ENCODE measurements at regions not wholly inside any gene's neighbourhood (a gene's known extent, or its start where the extent isn't known, plus 50 kb on each side); places are given as distances from the start of the nearest gene placed in this dataset.
"Not testable (repeated sequence)": the region's sequence is repeated elsewhere in the genome, so short reads cannot be mapped to it uniquely, and the experiment has no call there.

GRCh38 chr12:131561051-131561450, 149.8 kb upstream of the SFSWAP start:
- no peak for DNase-seq (ENCODE audit: extremely low spot score)
- CTCF ChIA-PET: no interaction called here
- TF ChIP-seq PKNOX1 (IDR thresholded peaks at IDR 0.05): peak; percentile 37; the same call in 1 of the 2 replicates
- no peak for TF ChIP-seq ELF4 (IDR thresholded peaks at IDR 0.05)
- POLR2A ChIA-PET: no interaction called here

GRCh38 chr12:131561891-131562684, 148.8 kb upstream of the SFSWAP start:
- CTCF ChIA-PET: no interaction called here
- no peak for TF ChIP-seq SUZ12 (IDR thresholded peaks at IDR 0.05)
- no peak for TF ChIP-seq FOXM1 (IDR thresholded peaks at IDR 0.05; ENCODE audit: borderline replicate concordance)
- no peak for TF ChIP-seq ELF4 (IDR thresholded peaks at IDR 0.05)
- no peak for TF ChIP-seq TARDBP (IDR thresholded peaks at IDR 0.05)
- no peak for TF ChIP-seq NFRKB (IDR thresholded peaks at IDR 0.05)
- TF ChIP-seq FOXK2 (IDR thresholded peaks at IDR 0.05): no peak
- TF ChIP-seq LEF1 (IDR thresholded peaks at IDR 0.05; ENCODE audit: borderline replicate concordance): no peak
- TF ChIP-seq BHLHE40 (IDR thresholded peaks at IDR 0.05; ENCODE audit: borderline replicate concordance): no peak
- TF ChIP-seq HDGF (IDR thresholded peaks at IDR 0.05; ENCODE audit: borderline replicate concordance): no peak
- no peak for TF ChIP-seq PKNOX1 (IDR thresholded peaks at IDR 0.05)
- TF ChIP-seq L3MBTL2 (conservative IDR thresholded peaks at IDR 0.05): no peak
- TF ChIP-seq CTBP1 (IDR thresholded peaks at IDR 0.05; ENCODE audit: borderline replicate concordance): no peak
- TF ChIP-seq FOXA1 (IDR thresholded peaks at IDR 0.05): no peak
- no peak for TF ChIP-seq ZNF384 (IDR thresholded peaks at IDR 0.05)
- no peak for TF ChIP-seq ARNT (IDR thresholded peaks at IDR 0.05)
- POLR2A ChIA-PET: no interaction called here
- DNase-seq (ENCODE audit: extremely low spot score): no peak

GRCh38 chr12:131564138-131564727, 146.7 kb upstream of the SFSWAP start:
- CTCF ChIA-PET; DNase-seq (ENCODE audit: extremely low spot score); POLR2A ChIA-PET: not testable (repeated sequence)

GRCh38 chr12:131564845-131565244, 146.0 kb upstream of the SFSWAP start:
- DNase-seq (ENCODE audit: extremely low spot score): no peak
- CTCF ChIA-PET: no interaction called here
- POLR2A ChIA-PET: no interaction called here
- TF ChIP-seq SUZ12 (IDR thresholded peaks at IDR 0.05) (no peak), FOXA1 (IDR thresholded peaks at IDR 0.05) (no peak), LEF1 (IDR thresholded peaks at IDR 0.05; ENCODE audit: borderline replicate concordance) (no peak), ARNT (IDR thresholded peaks at IDR 0.05) (no peak), CTBP1 (IDR thresholded peaks at IDR 0.05; ENCODE audit: borderline replicate concordance) (no peak), ZNF384 (IDR thresholded peaks at IDR 0.05) (no peak)

GRCh38 chr12:131565267-131566015, 145.4 kb upstream of the SFSWAP start:
- POLR2A ChIA-PET: no interaction called here
- CTCF ChIA-PET: no interaction called here
- DNase-seq (ENCODE audit: extremely low spot score): no peak
- no peak for TF ChIP-seq FOXM1 (IDR thresholded peaks at IDR 0.05; ENCODE audit: borderline replicate concordance)
- TF ChIP-seq FOXA1 (IDR thresholded peaks at IDR 0.05): no peak
- no peak for TF ChIP-seq PKNOX1 (IDR thresholded peaks at IDR 0.05)
- no peak for TF ChIP-seq NFRKB (IDR thresholded peaks at IDR 0.05)
- no peak for TF ChIP-seq ELF4 (IDR thresholded peaks at IDR 0.05)
- TF ChIP-seq LEF1 (IDR thresholded peaks at IDR 0.05; ENCODE audit: borderline replicate concordance): no peak

- ChIA-PET CTCF (no interaction called here), POLR2A (no interaction called here)
- TF ChIP-seq NFRKB (IDR thresholded peaks at IDR 0.05): no peak
- TF ChIP-seq LEF1 (IDR thresholded peaks at IDR 0.05; ENCODE audit: borderline replicate concordance): no peak
- TF ChIP-seq TARDBP (IDR thresholded peaks at IDR 0.05): no peak
- TF ChIP-seq FOXA1 (IDR thresholded peaks at IDR 0.05): no peak
- no peak for TF ChIP-seq SP1 (IDR thresholded peaks at IDR 0.05)
- TF ChIP-seq FOXM1 (IDR thresholded peaks at IDR 0.05; ENCODE audit: borderline replicate concordance): no peak
- TF ChIP-seq ELF4 (IDR thresholded peaks at IDR 0.05): no peak
- TF ChIP-seq ARNT (IDR thresholded peaks at IDR 0.05): no peak
- TF ChIP-seq FOXK2 (IDR thresholded peaks at IDR 0.05): no peak
- DNase-seq (ENCODE audit: extremely low spot score): no peak
Observed at GRCh38 chr12:131568336-131568735, 142.6 kb upstream of the SFSWAP start.

GRCh38 chr12:131570596-131570995, 140.3 kb upstream of the SFSWAP start:
- ChIA-PET CTCF (no interaction called here), POLR2A (no interaction called here)
- TF ChIP-seq NFRKB (IDR thresholded peaks at IDR 0.05) (no peak), SP1 (IDR thresholded peaks at IDR 0.05) (no peak), HDGF (IDR thresholded peaks at IDR 0.05; ENCODE audit: borderline replicate concordance) (no peak), LEF1 (IDR thresholded peaks at IDR 0.05; ENCODE audit: borderline replicate concordance) (no peak), PKNOX1 (IDR thresholded peaks at IDR 0.05) (no peak), BHLHE40 (IDR thresholded peaks at IDR 0.05; ENCODE audit: borderline replicate concordance) (no peak), ZNF384 (IDR thresholded peaks at IDR 0.05) (no peak), L3MBTL2 (conservative IDR thresholded peaks at IDR 0.05) (no peak), ELF4 (IDR thresholded peaks at IDR 0.05) (no peak), SUZ12 (IDR thresholded peaks at IDR 0.05) (no peak), FOXA1 (IDR thresholded peaks at IDR 0.05) (no peak), FOXM1 (IDR thresholded peaks at IDR 0.05; ENCODE audit: borderline replicate concordance) (no peak), CTBP1 (IDR thresholded peaks at IDR 0.05; ENCODE audit: borderline replicate concordance) (no peak), TARDBP (IDR thresholded peaks at IDR 0.05) (no peak), FOXK2 (IDR thresholded peaks at IDR 0.05) (no peak), ARNT (IDR thresholded peaks at IDR 0.05) (no peak)
- no peak for DNase-seq (ENCODE audit: extremely low spot score)
